AG08395 (cell line): ENCODE measurements at regions not wholly inside any gene's neighbourhood (a gene's known extent, or its start where the extent isn't known, plus 50 kb on each side); places are given as distances from the start of the nearest gene placed in this dataset.
"Not testable (repeated sequence)": the region's sequence is repeated elsewhere in the genome, so short reads cannot be mapped to it uniquely, and the experiment has no call there.

ENCODE experiments used
- DNase-seq: peaks from one replicate; pipeline ENCODE4 v3.0.0; 2012; ENCODE audit warnings: mixed read lengths, low spot score

GRCh38 chr9:75775966-75776691, 114.3 kb upstream of the PCSK5 start:
- DNase-seq: no peak

- no peak for DNase-seq
Observed at GRCh38 chr9:75780185-75780584, 110.3 kb upstream of the PCSK5 start.

- DNase-seq: no peak
Observed at GRCh38 chr9:75788006-75788634, 102.4 kb upstream of the PCSK5 start.

- no peak for DNase-seq
Observed at GRCh38 chr9:75797085-75797580, 93.3 kb upstream of the PCSK5 start.

- DNase-seq: no peak
Observed at GRCh38 chr9:75798505-75798904, 92.0 kb upstream of the PCSK5 start.

- peak; percentile 35 for DNase-seq
Observed at GRCh38 chr9:75803130-75803529, 87.3 kb upstream of the PCSK5 start.

GRCh38 chr9:75810063-75810462, 80.4 kb upstream of the PCSK5 start:
- no peak for DNase-seq

GRCh38 chr9:75811692-75812091, 78.8 kb upstream of the PCSK5 start:
- no peak for DNase-seq

- no peak for DNase-seq
Observed at GRCh38 chr9:75812141-75812540, 78.3 kb upstream of the PCSK5 start.

GRCh38 chr9:75814667-75815066, 75.8 kb upstream of the PCSK5 start:
- DNase-seq: no peak

- not testable (repeated sequence) for DNase-seq
Observed at GRCh38 chr9:75820471-75821115, 69.9 kb upstream of the PCSK5 start.

GRCh38 chr9:75823151-75823550, 67.3 kb upstream of the PCSK5 start:
- no peak for DNase-seq

- no peak for DNase-seq
Observed at GRCh38 chr9:75824816-75825568, 65.5 kb upstream of the PCSK5 start.

- DNase-seq: no peak
Observed at GRCh38 chr9:75826314-75826713, 64.2 kb upstream of the PCSK5 start.

- no peak for DNase-seq
Observed at GRCh38 chr9:75830303-75830702, 60.2 kb upstream of the PCSK5 start.

- no peak for DNase-seq
Observed at GRCh38 chr9:75833778-75834177, 56.7 kb upstream of the PCSK5 start.

GRCh38 chr9:75834878-75835277, 55.6 kb upstream of the PCSK5 start:
- no peak for DNase-seq
